Hypothalamus (tissue), 51 donors: ENCODE measurements at regions not wholly inside any gene's neighbourhood (a gene's known extent, or its start where the extent isn't known, plus 50 kb on each side); places are given as distances from the start of the nearest gene placed in this dataset.
A peak's percentile ranks its signal among the peaks of the same experiment; 100 is the strongest.
"Not testable (repeated sequence)": the region's sequence is repeated elsewhere in the genome, so short reads cannot be mapped to it uniquely, and the experiment has no call there.

Experiments
- DNase-seq, 51 donors: peaks; one replicate each; lab custom pipeline; 2025; lab: John Stamatoyannopoulos, UW

- DNase-seq, result no peak
Observed at GRCh38 chr15:39250001-39250400, 330.9 kb upstream of the THBS1 start.

- no peak for DNase-seq
Observed at GRCh38 chr15:39250460-39251186, 330.3 kb upstream of the THBS1 start.

- no peak for DNase-seq
Observed at GRCh38 chr15:39251413-39252133, 329.3 kb upstream of the THBS1 start.

- DNase-seq, result no peak
Observed at GRCh38 chr15:39252134-39252470, 328.8 kb upstream of the THBS1 start.

GRCh38 chr15:39253552-39253951 lies 327.3 kb upstream of the THBS1 start:
- DNase-seq, result no peak

- no peak for DNase-seq
Observed at GRCh38 chr15:39254181-39254580, 326.7 kb upstream of the THBS1 start.

- DNase-seq, result no peak
Observed at GRCh38 chr15:39255760-39256159, 325.1 kb upstream of the THBS1 start.

GRCh38 chr15:39260391-39260790 lies 320.5 kb upstream of the THBS1 start:
- DNase-seq, result no peak

- DNase-seq, result no peak
Observed at GRCh38 chr15:39260791-39261190, 320.1 kb upstream of the THBS1 start.

- not testable (repeated sequence) for DNase-seq
Observed at GRCh38 chr15:39261397-39262183, 319.3 kb upstream of the THBS1 start.

GRCh38 chr15:39262995-39263772 lies 317.7 kb upstream of the THBS1 start:
- not testable (repeated sequence) for DNase-seq

GRCh38 chr15:39265261-39265660 lies 315.6 kb upstream of the THBS1 start:
- no peak for DNase-seq

GRCh38 chr15:39266890-39267289 lies 314.0 kb upstream of the THBS1 start:
- DNase-seq, result no peak

GRCh38 chr15:39267685-39268084 lies 313.2 kb upstream of the THBS1 start:
- DNase-seq, result no peak

- no peak for DNase-seq
Observed at GRCh38 chr15:39269352-39269751, 311.5 kb upstream of the THBS1 start.

- peak in 1 of 51 donors; percentile 0 for DNase-seq
Observed at GRCh38 chr15:39269821-39270220, 311.1 kb upstream of the THBS1 start.

- DNase-seq, result no peak
Observed at GRCh38 chr15:39270221-39270855, 310.5 kb upstream of the THBS1 start.

GRCh38 chr15:39270934-39271333 lies 309.9 kb upstream of the THBS1 start:
- DNase-seq, result no peak

GRCh38 chr15:39272901-39273300 lies 308.0 kb upstream of the THBS1 start:
- DNase-seq, result no peak

GRCh38 chr15:39273717-39274411 lies 307.0 kb upstream of the THBS1 start:
- DNase-seq, result no peak
